Breast epithelium (tissue), 4 donors: ENCODE measurements at regions not wholly inside any gene's neighbourhood (a gene's known extent, or its start where the extent isn't known, plus 50 kb on each side); places are given as distances from the start of the nearest gene placed in this dataset.
A peak's percentile ranks its signal among the peaks of the same experiment; 100 is the strongest.

Experiments used
- DNase-seq, 2 donors: peaks; one replicate each; pipeline ENCODE4 v3.0.0-alpha.2; 2019; ENCODE audit warnings: low spot score in 2 of 2
- H3K27ac ChIP-seq, 2 donors: fragments of 200-600 bp; sonication (generic) in 1 of 2; one replicate each; pipeline ENCODE4 v1.5.1; 2016 to 2019; ENCODE audit warnings: mild to moderate bottlenecking in 1 of 2
- H3K27me3 ChIP-seq, 2 donors: fragments of 200-600 bp; sonication (generic) in 1 of 2; one replicate each; pipeline versions ENCODE4 v1.5.1 to v1.6.0; 2017 to 2019; ENCODE audit warnings: control low read depth in 1 of 2, mild to moderate bottlenecking in 1 of 2
- H3K36me3 ChIP-seq: fragments of 200-600 bp; one replicate; pipeline ENCODE4 v1.5.1; 2019
- H3K4me1 ChIP-seq, 2 donors: fragments of 200-600 bp; sonication (generic); one replicate each; pipeline ENCODE4 v1.5.1; 2016 to 2019; ENCODE audit warnings: control low read depth in 1 of 2
- H3K4me3 ChIP-seq, 3 donors: fragments of 200-600 bp; sonication (generic); 1 replicate in 2 of 3; 2 replicates in 1 of 3; pipeline ENCODE4 v1.5.1; 2016 to 2019; ENCODE audit warnings: mild to moderate bottlenecking in 3 of 3, moderate library complexity in 2 of 3
- H3K9me3 ChIP-seq, 2 donors: fragments of 200-600 bp; sonication (generic) in 1 of 2; one replicate each; pipeline ENCODE4 v1.5.1; 2016 to 2019; ENCODE audit warnings: control low read depth in 1 of 2
- POLR2A ChIP-seq: fragments of 450-650 bp; IDR thresholded peaks from one replicate; pipeline ENCODE4 v1.6.1; 2016; ENCODE audit warnings: antibody characterized with exemption, mild to moderate bottlenecking, moderate library complexity
- POLR2AphosphoS5 ChIP-seq, 3 donors: sonication (generic); formaldehyde crosslinking; IDR thresholded peaks; one replicate each; pipeline ENCODE4 v1.6.1; 2017; ENCODE audit warnings: antibody characterized with exemption in 3 of 3
- intact Hi-C: fragments of 100-400 bp; cut with DNase I; formaldehyde crosslinking; loops from one replicate; pipeline ENCODE4 v1.15.1; 2023; ENCODE audit warnings: low total_unique reads
- TF ChIP-seq, protein P1 (sequence below), 3 donors: fragments of 450-650 bp; IDR thresholded peaks; one replicate each; pipeline ENCODE4 v1.5.1; 2016 to 2017; ENCODE audit warnings: antibody characterized with exemption in 3 of 3, mild to moderate bottlenecking in 3 of 3, moderate library complexity in 3 of 3

DNA sequence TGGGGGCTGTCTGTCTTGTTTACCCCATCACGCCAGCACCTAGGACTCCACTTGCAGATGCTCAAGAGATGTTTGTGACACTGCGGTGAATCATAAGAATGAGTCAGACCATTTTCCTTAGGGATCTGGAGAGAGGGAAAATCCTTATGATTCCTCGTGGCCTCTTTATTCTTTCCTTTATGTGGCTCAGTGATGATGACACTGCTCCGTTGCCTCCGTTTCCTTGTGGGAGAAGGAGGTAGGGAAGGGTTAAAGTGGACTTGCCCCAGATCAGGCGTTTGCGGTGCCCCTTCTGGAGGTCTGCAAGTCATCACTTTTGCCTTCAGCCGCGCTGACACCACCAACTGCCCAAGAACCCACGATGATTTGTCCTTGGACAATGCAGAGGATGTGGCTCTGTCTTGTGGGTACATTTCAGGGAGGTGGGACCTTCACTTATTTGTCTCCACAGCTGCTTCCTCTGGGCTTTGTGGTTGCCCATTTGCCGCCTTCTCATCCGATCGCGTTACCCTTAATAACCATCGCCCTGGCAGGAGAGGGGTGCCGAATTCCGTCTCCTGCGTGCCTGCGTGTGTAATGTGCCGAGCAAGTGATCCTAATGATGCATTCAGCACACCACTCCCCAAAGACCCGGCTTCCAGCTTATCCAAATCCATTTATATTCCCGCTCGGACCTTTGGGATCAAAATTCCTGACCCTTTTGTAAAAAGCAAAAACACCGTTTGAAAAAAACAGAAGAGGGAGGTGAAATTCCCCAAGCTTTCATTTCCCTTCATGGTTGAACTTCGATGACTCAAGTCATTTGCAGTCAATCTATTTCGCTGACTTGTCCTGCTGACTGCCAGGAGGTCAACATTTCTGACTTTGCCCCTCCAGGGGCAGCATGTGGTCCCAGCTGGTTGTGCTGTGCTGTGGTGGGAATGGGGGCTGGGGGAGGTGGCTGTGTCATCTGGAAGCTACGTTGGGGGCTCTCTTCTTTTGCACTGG is 87.2 kb upstream of the IRX3 start:
- H3K27me3 ChIP-seq, result no peaks in the 10 kb centered on the region

DNA sequence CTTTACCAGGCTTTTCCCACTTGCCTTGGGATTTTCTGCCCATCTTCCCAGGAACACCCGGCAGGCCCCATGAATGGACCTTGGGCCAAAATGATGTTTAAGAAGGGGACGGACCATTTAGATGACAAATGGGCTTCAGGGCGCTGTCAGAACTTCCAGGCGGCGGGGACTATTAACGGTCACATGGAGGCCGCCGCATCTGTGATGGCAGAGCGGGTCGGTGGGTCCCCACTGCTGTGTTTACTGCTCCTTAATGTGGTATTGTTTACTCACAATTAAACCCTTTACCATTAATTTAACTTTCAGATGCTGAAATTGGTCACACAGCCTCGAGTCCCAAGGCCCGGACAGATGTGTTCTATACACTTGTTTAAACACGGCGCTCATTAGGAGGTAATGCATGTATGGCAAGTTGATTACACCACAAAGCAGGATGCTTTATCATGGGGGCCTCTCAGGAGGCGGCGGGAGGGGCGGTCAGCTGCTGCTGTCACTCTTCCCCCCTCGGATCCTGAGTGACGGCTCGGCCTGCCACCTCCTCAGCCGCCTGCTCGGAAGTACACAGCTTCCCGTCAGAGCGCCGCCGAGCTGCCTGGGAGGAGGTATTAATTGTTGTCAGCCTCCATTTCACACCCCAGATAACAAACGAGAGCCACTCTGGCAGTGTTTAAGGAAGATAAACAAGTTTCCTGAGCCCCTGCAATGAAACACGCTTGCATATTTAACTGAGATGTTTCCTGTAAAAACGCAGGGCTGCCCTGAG is 83.9 kb upstream of the IRX3 start:
- TF ChIP-seq POLR2A, result no peak
- TF ChIP-seq, protein P1, sequence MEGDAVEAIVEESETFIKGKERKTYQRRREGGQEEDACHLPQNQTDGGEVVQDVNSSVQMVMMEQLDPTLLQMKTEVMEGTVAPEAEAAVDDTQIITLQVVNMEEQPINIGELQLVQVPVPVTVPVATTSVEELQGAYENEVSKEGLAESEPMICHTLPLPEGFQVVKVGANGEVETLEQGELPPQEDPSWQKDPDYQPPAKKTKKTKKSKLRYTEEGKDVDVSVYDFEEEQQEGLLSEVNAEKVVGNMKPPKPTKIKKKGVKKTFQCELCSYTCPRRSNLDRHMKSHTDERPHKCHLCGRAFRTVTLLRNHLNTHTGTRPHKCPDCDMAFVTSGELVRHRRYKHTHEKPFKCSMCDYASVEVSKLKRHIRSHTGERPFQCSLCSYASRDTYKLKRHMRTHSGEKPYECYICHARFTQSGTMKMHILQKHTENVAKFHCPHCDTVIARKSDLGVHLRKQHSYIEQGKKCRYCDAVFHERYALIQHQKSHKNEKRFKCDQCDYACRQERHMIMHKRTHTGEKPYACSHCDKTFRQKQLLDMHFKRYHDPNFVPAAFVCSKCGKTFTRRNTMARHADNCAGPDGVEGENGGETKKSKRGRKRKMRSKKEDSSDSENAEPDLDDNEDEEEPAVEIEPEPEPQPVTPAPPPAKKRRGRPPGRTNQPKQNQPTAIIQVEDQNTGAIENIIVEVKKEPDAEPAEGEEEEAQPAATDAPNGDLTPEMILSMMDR (IDR thresholded peaks at IDR 0.05), result no peak
- no peak for TF ChIP-seq POLR2AphosphoS5 (IDR thresholded peaks at IDR 0.05)
- no peak overlapping the region for H3K4me3 ChIP-seq
- no peaks in the 10 kb centered on the region for H3K36me3 ChIP-seq
- H3K4me1 ChIP-seq, result no peaks in the 10 kb centered on the region
- H3K27ac ChIP-seq, result no peak overlapping the region
- intact Hi-C loops, result loop anchor here (5.0 kb wide), 1 partner anchor 223 kb away; no protein-coding TSS in a partner anchor
- H3K9me3 ChIP-seq, result no peaks in the 10 kb centered on the region
- DNase-seq, result no peak
- H3K27me3 ChIP-seq, result no peaks in the 10 kb centered on the region

More for the DNA sequence above, 87.2 kb upstream of the IRX3 start:
- Histone ChIP-seq H3K36me3 (no peaks in the 10 kb centered on the region), H3K4me3 (peak overlapping the region in 1 of 3 donors; percentile 2), H3K27ac (no peak overlapping the region), H3K9me3 (no peaks in the 10 kb centered on the region), H3K4me1 (no peaks in the 10 kb centered on the region)
- DNase-seq, result no peak
- intact Hi-C loops, result loop anchor here (5.0 kb wide), 1 partner anchor 227 kb away; no protein-coding TSS in a partner anchor
- TF ChIP-seq, protein P1 (IDR thresholded peaks at IDR 0.05), result no peak
- no peak for TF ChIP-seq POLR2AphosphoS5 (IDR thresholded peaks at IDR 0.05)

DNA sequence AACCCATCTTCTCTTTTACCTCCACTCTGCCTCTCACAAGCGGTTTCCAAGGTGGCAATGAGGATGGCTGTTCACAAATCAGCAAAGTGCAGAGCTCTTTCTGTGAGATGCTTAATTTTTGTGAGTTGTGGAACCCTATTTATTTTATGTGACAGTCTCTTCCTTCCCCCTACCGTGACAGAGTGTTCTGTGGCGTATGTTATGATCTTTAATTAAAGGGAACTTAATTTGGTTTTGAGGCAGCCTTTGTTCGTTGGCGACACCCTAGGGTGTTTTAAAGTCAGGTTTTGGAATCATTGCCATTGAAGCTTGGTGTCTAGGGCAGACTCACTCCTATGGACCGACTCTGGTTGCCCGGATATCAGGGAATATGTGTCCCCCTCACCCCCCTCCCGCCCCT is 83.3 kb upstream of the IRX3 start:
- TF ChIP-seq, protein P1 (IDR thresholded peaks at IDR 0.05), result no peak
- no peak for TF ChIP-seq POLR2AphosphoS5 (IDR thresholded peaks at IDR 0.05)
- no peak for TF ChIP-seq POLR2A
- DNase-seq, result no peak
- intact Hi-C loops, result loop anchor here (5.0 kb wide), 1 partner anchor 223 kb away; no protein-coding TSS in a partner anchor
- Histone ChIP-seq H3K27me3 (no peaks in the 10 kb centered on the region), H3K36me3 (no peaks in the 10 kb centered on the region), H3K4me1 (no peaks in the 10 kb centered on the region), H3K4me3 (no peak overlapping the region), H3K9me3 (no peaks in the 10 kb centered on the region), H3K27ac (no peak overlapping the region)

GRCh38 chr16:54366943-54367342 is 80.4 kb upstream of the IRX3 start:
- H3K9me3 ChIP-seq, result no peaks in the 10 kb centered on the region
- H3K27ac ChIP-seq, result no peak overlapping the region
- TF ChIP-seq POLR2A (no peak), POLR2AphosphoS5 (IDR thresholded peaks at IDR 0.05) (no peak)
- TF ChIP-seq, protein P1 (IDR thresholded peaks at IDR 0.05), result no peak
- no peak for DNase-seq
- H3K27me3 ChIP-seq, result no peaks in the 10 kb centered on the region
- H3K36me3 ChIP-seq, result no peaks in the 10 kb centered on the region
- no peak overlapping the region for H3K4me3 ChIP-seq
- H3K4me1 ChIP-seq, result no peaks in the 10 kb centered on the region
- intact Hi-C loops, result no loop called here
